ENCODE measurements at regions not wholly inside any gene's neighbourhood (a gene's known extent, or its start where the extent isn't known, plus 50 kb on each side); places are given as distances from the start of the nearest gene placed in this dataset.

DNA sequence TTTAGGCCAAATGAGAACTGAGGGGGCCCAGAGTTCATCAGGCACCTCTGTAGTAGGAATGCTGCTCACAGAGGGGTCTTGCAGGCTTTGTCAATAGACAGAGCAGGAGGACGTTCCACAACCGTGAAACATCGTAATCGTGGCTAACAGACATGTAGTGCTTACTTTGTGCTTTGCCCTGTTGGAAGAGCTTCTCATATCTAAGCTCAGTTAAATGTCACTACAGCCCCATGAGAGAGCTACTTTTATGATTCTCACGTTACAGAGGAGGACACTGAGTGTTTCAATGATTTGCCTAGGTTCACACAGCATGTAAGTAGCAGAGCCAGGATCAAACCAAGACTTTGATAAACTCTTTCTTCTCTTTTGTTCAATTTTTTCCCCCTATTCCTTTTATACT lies 136.6 kb downstream of the MYCN start:
- no peak overlapping the region for H3K27ac ChIP-seq
- no peaks in the 10 kb centered on the region for H3K4me1 ChIP-seq (replicated peaks)
- 70% methylated on average over 5 of the region's 5 CpGs for WGBS
- H3K27me3 ChIP-seq (replicated peaks; ENCODE audit: insufficient read depth), result no peaks in the 10 kb centered on the region
- TF ChIP-seq POLR2AphosphoS5 (IDR thresholded peaks at IDR 0.05) (no peak), POLR2A (IDR thresholded peaks at IDR 0.05) (no peak)
- TF ChIP-seq, protein P1, sequence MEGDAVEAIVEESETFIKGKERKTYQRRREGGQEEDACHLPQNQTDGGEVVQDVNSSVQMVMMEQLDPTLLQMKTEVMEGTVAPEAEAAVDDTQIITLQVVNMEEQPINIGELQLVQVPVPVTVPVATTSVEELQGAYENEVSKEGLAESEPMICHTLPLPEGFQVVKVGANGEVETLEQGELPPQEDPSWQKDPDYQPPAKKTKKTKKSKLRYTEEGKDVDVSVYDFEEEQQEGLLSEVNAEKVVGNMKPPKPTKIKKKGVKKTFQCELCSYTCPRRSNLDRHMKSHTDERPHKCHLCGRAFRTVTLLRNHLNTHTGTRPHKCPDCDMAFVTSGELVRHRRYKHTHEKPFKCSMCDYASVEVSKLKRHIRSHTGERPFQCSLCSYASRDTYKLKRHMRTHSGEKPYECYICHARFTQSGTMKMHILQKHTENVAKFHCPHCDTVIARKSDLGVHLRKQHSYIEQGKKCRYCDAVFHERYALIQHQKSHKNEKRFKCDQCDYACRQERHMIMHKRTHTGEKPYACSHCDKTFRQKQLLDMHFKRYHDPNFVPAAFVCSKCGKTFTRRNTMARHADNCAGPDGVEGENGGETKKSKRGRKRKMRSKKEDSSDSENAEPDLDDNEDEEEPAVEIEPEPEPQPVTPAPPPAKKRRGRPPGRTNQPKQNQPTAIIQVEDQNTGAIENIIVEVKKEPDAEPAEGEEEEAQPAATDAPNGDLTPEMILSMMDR (IDR thresholded peaks at IDR 0.05), result no peak
- no peaks in the 10 kb centered on the region for H3K36me3 ChIP-seq
- DNase-seq (ENCODE audit: low spot score), result no peak
- H3K9me3 ChIP-seq, result no peaks in the 10 kb centered on the region
- H3K4me3 ChIP-seq, result no peak overlapping the region
- intact Hi-C loops (cut with DNase I), result no loop called here

DNA sequence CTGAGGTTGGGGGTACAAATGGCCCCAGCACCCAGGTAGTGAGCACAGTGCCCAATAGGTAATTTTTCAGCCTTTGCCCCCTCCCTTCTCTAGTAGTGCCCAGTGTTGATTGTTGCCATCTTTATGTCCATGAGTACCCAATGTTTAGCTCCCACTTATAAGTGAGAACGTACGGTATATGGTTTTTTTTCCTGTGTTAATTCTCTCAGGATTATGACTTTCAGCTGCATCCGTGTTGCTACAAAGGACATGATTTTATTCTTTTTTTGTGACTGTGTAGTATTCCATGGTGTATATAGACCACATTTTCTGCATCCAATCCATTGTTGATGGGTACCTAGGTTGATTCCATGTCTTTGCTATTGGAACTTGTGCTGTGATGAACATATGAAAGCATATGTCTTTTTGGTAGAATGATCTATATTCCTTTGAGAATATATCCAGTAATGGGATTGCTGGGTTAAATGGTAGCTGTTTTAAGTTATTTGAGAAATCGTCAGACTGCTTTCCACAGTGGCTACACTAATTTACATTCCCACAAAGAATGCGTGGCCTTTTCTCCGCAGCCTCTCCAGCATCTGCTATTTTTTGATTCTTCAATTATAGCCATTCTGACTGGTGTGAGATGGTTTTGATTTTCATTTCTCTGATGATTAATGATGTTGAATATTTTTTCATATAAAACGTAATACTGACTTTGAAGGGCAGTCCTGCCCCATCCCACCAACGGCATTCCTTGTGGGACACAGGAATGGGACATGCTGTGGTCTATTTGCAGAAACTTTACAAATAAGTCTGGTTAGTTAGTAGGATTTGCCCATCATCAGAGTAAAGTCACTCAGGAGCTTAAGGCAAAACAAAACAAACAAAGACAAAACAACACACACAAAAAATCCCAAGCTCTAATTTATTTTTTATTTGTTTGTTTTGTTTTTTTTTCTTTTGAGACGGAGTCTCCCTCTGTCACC lies 135.0 kb downstream of the MYCN start:
- H3K9me3 ChIP-seq, result no peaks in the 10 kb centered on the region
- TF ChIP-seq POLR2A (IDR thresholded peaks at IDR 0.05) (no peak), POLR2AphosphoS5 (IDR thresholded peaks at IDR 0.05) (no peak)
- TF ChIP-seq, protein P1 (IDR thresholded peaks at IDR 0.05), result no peak
- no peaks in the 10 kb centered on the region for H3K27me3 ChIP-seq (replicated peaks; ENCODE audit: insufficient read depth)
- no peak for DNase-seq (ENCODE audit: low spot score)
- H3K36me3 ChIP-seq, result no peaks in the 10 kb centered on the region
- no peaks in the 10 kb centered on the region for H3K4me1 ChIP-seq (replicated peaks)
- H3K4me3 ChIP-seq, result no peak overlapping the region
- WGBS, result 76% methylated on average over 9 of the region's 9 CpGs
- intact Hi-C loops (cut with DNase I), result no loop called here
- H3K27ac ChIP-seq, result no peak overlapping the region

DNA sequence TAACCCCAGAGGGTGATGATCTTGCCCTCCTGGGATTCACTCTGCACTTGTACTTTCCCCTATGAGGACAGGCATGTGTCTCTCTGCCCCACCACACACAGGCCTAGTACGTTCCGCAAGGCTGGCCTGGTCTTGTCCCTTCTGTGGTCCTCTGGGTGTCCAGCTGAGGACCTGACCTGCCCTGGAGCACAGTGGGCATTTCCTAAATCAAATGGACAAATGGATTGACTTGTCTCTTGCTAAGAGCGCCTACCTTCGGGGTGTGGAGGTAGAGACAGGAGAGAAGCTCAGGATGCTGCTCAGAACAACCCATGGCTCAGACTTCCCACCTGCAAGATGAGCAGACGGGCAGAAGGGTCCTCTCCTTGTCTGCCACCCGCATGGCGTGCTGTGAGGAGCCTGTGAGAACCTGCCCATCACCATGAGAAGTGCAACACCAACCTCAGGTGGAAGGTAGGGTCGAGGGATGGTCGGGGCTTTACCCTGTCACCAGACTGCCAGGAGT lies 133.6 kb downstream of the MYCN start:
- TF ChIP-seq POLR2AphosphoS5 (IDR thresholded peaks at IDR 0.05) (no peak), POLR2A (IDR thresholded peaks at IDR 0.05) (no peak)
- TF ChIP-seq, protein P1 (IDR thresholded peaks at IDR 0.05), result no peak
- 96% methylated on average over 9 of the region's 9 CpGs for WGBS
- Histone ChIP-seq H3K4me1 (replicated peaks) (no peaks in the 10 kb centered on the region), H3K27me3 (replicated peaks; ENCODE audit: insufficient read depth) (no peaks in the 10 kb centered on the region), H3K4me3 (no peak overlapping the region), H3K36me3 (no peaks in the 10 kb centered on the region), H3K27ac (no peak overlapping the region), H3K9me3 (no peaks in the 10 kb centered on the region)
- no peak for DNase-seq (ENCODE audit: low spot score)
- intact Hi-C loops (cut with DNase I), result no loop called here

DNA sequence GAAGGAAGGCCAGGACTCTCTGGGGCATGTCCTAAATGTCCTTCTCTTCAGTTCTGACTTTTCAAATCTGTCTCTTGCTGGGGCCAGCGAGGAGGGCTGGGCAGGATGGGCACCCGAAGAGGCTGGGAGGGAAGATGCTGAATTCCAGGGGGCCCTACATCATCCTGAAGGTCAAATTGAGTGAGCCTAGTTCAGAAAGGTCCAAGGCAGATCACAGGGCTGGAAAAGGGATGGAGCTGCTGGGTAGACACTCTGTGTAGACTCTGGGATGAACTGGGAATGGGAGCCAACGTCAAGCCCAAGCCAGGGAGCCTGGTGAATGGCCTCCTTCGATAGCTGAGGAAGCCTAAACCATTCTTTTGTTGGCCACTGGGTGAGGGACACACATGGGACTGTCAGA lies 133.1 kb downstream of the MYCN start:
- WGBS, result 91% methylated on average over 4 of the region's 4 CpGs
- no peak overlapping the region for H3K4me3 ChIP-seq
- no peaks in the 10 kb centered on the region for H3K4me1 ChIP-seq (replicated peaks)
- DNase-seq (ENCODE audit: low spot score), result no peak
- intact Hi-C loops (cut with DNase I), result no loop called here
- H3K9me3 ChIP-seq, result no peaks in the 10 kb centered on the region
- H3K36me3 ChIP-seq, result no peaks in the 10 kb centered on the region
- TF ChIP-seq POLR2AphosphoS5 (IDR thresholded peaks at IDR 0.05) (no peak), POLR2A (IDR thresholded peaks at IDR 0.05) (no peak)
- H3K27ac ChIP-seq, result no peak overlapping the region
- no peaks in the 10 kb centered on the region for H3K27me3 ChIP-seq (replicated peaks; ENCODE audit: insufficient read depth)

DNA sequence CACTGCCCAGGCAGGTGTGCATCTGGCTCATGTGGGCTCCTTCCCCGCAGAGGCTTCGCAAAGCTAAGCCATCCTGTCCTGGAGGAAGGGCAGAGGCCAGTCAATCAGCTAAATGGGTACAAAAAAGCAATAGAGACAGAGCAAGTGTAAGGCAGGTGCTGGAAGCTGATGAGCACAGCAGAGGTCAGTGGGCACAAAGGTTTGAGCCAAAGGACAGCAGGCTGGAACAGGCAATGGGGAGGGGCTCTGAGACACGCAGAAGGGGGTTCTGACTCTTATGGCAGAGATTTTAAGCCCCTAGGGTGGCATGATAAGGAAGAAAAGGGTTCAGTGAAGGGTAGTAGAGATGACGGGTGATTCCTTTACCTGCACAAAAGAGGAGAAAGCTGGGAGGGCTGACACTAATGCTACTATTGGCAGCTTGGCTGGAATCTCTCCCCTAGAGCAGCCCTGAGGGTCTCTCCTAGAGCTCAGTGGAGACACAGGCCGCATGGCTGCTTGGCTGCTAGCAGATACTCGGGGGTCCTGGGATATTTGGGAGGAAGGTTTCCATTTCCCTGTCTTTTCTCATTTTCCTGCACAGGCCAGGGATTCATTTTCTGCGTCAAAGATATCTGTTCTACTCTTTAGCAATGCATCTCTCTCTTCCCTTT lies 132.4 kb downstream of the MYCN start:
- TF ChIP-seq, protein P1 (IDR thresholded peaks at IDR 0.05), result no peak
- TF ChIP-seq POLR2A (IDR thresholded peaks at IDR 0.05), result no peak
- no peak for TF ChIP-seq POLR2AphosphoS5 (IDR thresholded peaks at IDR 0.05)
- no peak overlapping the region for H3K4me3 ChIP-seq
- no peaks in the 10 kb centered on the region for H3K9me3 ChIP-seq
- no peak overlapping the region for H3K27ac ChIP-seq
- no peaks in the 10 kb centered on the region for H3K4me1 ChIP-seq (replicated peaks)
- DNase-seq (ENCODE audit: low spot score), result no peak
- intact Hi-C loops (cut with DNase I), result no loop called here
- H3K27me3 ChIP-seq (replicated peaks; ENCODE audit: insufficient read depth), result no peaks in the 10 kb centered on the region
- WGBS, result 95% methylated on average over 7 of the region's 7 CpGs
- H3K36me3 ChIP-seq, result no peaks in the 10 kb centered on the region
